Chondrocyte (in vitro differentiated cells): ENCODE measurements at regions not wholly inside any gene's neighbourhood (a gene's known extent, or its start where the extent isn't known, plus 50 kb on each side); places are given as distances from the start of the nearest gene placed in this dataset.
"Not testable (repeated sequence)": the region's sequence is repeated elsewhere in the genome, so short reads cannot be mapped to it uniquely, and the experiment has no call there.

Experiments used
- DNase-seq: peaks from one replicate; pipeline ENCODE4 v3.0.0; 2021; ENCODE audit warnings: mixed read lengths, low spot score
- H3K27ac Mint-ChIP-seq: one replicate; pipeline ENCODE4 v1.8.0; 2021; ENCODE audit warnings: mild to moderate bottlenecking, moderate library complexity, mixed read lengths; ENCODE audit not compliant: unreplicated experiment
- H3K27me3 Mint-ChIP-seq: 2 replicates; pipeline ENCODE4 v1.8.0; 2021; ENCODE audit warnings: low read depth, mixed read lengths
- H3K36me3 Mint-ChIP-seq: 2 replicates; pipeline ENCODE4 v1.8.0; 2021; ENCODE audit warnings: low read depth, mixed read lengths
- H3K4me1 Mint-ChIP-seq: 2 replicates; pipeline ENCODE4 v1.8.0; 2021; ENCODE audit warnings: low read depth, mild to moderate bottlenecking, mixed read lengths
- H3K4me3 Mint-ChIP-seq: one replicate; pipeline ENCODE4 v1.8.0; 2021; ENCODE audit warnings: mild to moderate bottlenecking, moderate library complexity, mixed read lengths; ENCODE audit not compliant: unreplicated experiment
- H3K9me3 Mint-ChIP-seq: 2 replicates; pipeline ENCODE4 v1.8.0; 2021; ENCODE audit warnings: low read depth, mixed read lengths
- CTCF ChIP-seq: fragments of 200-600 bp; sonication (generic); IDR thresholded peaks from 2 replicates; pipeline ENCODE4 v1.5.0; 2021; ENCODE audit warnings: antibody characterized with exemption, mild to moderate bottlenecking, moderate library complexity

GRCh38 chr11:24216488-24216887 lies 280.4 kb upstream of the LUZP2 start:
- TF ChIP-seq CTCF, result no peak
- H3K27ac Mint-ChIP-seq, result no peak overlapping the region
- DNase-seq, result no peak
- H3K4me3 Mint-ChIP-seq, result no peak overlapping the region
- H3K4me1 Mint-ChIP-seq, result no peaks in the 10 kb centered on the region
- peaks cover 15% of the 10 kb centered on the region for H3K9me3 Mint-ChIP-seq
- H3K27me3 Mint-ChIP-seq, result no peaks in the 10 kb centered on the region
- H3K36me3 Mint-ChIP-seq, result peaks cover 2% of the 10 kb centered on the region

GRCh38 chr11:24217319-24217718 lies 279.5 kb upstream of the LUZP2 start:
- not testable (repeated sequence) for H3K4me1 Mint-ChIP-seq, DNase-seq, H3K36me3 Mint-ChIP-seq, H3K4me3 Mint-ChIP-seq, H3K27me3 Mint-ChIP-seq, H3K27ac Mint-ChIP-seq
- peaks cover 15% of the 10 kb centered on the region for H3K9me3 Mint-ChIP-seq

- no peaks in the 10 kb centered on the region for H3K36me3 Mint-ChIP-seq
- DNase-seq, result no peak
- peaks cover 13% of the 10 kb centered on the region for H3K9me3 Mint-ChIP-seq
- no peak for TF ChIP-seq CTCF
- H3K4me1 Mint-ChIP-seq, result no peaks in the 10 kb centered on the region
- H3K27ac Mint-ChIP-seq, result no peak overlapping the region
- H3K27me3 Mint-ChIP-seq, result no peaks in the 10 kb centered on the region
- H3K4me3 Mint-ChIP-seq, result no peak overlapping the region
These were observed 271.4 kb upstream of the LUZP2 start for GRCh38 chr11:24225501-24225900.

- peaks cover 11% of the 10 kb centered on the region for H3K9me3 Mint-ChIP-seq
- TF ChIP-seq CTCF, result no peak
These were observed 270.2 kb upstream of the LUZP2 start for GRCh38 chr11:24226606-24227005.

GRCh38 chr11:24233041-24233440 lies 263.8 kb upstream of the LUZP2 start:
- Mint-ChIP-seq H3K27me3 (no peaks in the 10 kb centered on the region), H3K9me3 (peaks cover 13% of the 10 kb centered on the region), H3K36me3 (no peaks in the 10 kb centered on the region), H3K4me1 (peaks cover 9% of the 10 kb centered on the region), H3K27ac (no peak overlapping the region), H3K4me3 (no peak overlapping the region)
- DNase-seq, result no peak
- no peak for TF ChIP-seq CTCF

More at GRCh38 chr11:24226606-24227005, 270.2 kb upstream of the LUZP2 start:
- Mint-ChIP-seq H3K4me3 (no peak overlapping the region), H3K27me3 (no peaks in the 10 kb centered on the region), H3K36me3 (no peaks in the 10 kb centered on the region), H3K27ac (no peak overlapping the region), H3K4me1 (no peaks in the 10 kb centered on the region)
- DNase-seq, result no peak

GRCh38 chr11:24234822-24235508 lies 261.9 kb upstream of the LUZP2 start:
- no peak for DNase-seq

More at GRCh38 chr11:24234822-24235508, 261.9 kb upstream of the LUZP2 start:
- Mint-ChIP-seq H3K36me3 (no peaks in the 10 kb centered on the region), H3K27ac (no peak overlapping the region), H3K9me3 (peaks cover 9% of the 10 kb centered on the region), H3K4me3 (no peak overlapping the region), H3K27me3 (no peaks in the 10 kb centered on the region), H3K4me1 (peaks cover 16% of the 10 kb centered on the region)
- no peak for TF ChIP-seq CTCF
